ENCODE measurements at regions not wholly inside any gene's neighbourhood (a gene's known extent, or its start where the extent isn't known, plus 50 kb on each side); places are given as distances from the start of the nearest gene placed in this dataset.

GRCh38 chr20:53829724-53830521, 236.3 kb upstream of the ZNF217 start:
- peaks cover 0 to 12% (median 0%) of the 10 kb centered on the region in 9 donors for H3K9me3 Mint-ChIP-seq
- peaks cover 0 to 2% (median 0%) of the 10 kb centered on the region in 3 donors for H3K36me3 Mint-ChIP-seq
- H3K27me3 Mint-ChIP-seq: no peaks in the 10 kb centered on the region
- peak overlapping the region; percentile 88 to 98 (median 95) for H3K27ac Mint-ChIP-seq
- peak; percentile 63 to 67 for ATAC-seq
- H3K4me3 Mint-ChIP-seq: peak overlapping the region; percentile 76 to 93 (median 87)
- DNase-seq: peak in 3 of 10 donors; percentile 23 to 47 (median 39)
- H3K4me1 Mint-ChIP-seq: peaks cover 22 to 86% (median 73%) of the 10 kb centered on the region in 4 donors
- POLR2A ChIA-PET: interaction anchor here (1.0 to 1.2 kb wide), 4 partner anchors 13 to 236 kb away, joined by 3 to 5 read pairs (median 3); partner anchors contain the start of gene ZNF217

GRCh38 chr20:53829255-53829723, 235.7 kb upstream of the ZNF217 start:
- ATAC-seq (peak; percentile 73 to 75), DNase-seq (peak in 1 of 10 donors; percentile 25)
- H3K4me3 Mint-ChIP-seq: peak overlapping the region; percentile 76 to 93 (median 87)
- H3K9me3 Mint-ChIP-seq: peaks cover 0 to 12% (median 0%) of the 10 kb centered on the region in 9 donors
- peak overlapping the region; percentile 88 to 98 (median 95) for H3K27ac Mint-ChIP-seq
- peaks cover 0 to 2% (median 0%) of the 10 kb centered on the region in 3 donors for H3K36me3 Mint-ChIP-seq
- peaks cover 22 to 80% (median 68%) of the 10 kb centered on the region in 4 donors for H3K4me1 Mint-ChIP-seq
- POLR2A ChIA-PET: interaction anchor here (3.0 kb wide), 1 partner anchor 11 kb away, joined by 8 read pairs; no protein-coding TSS in a partner anchor
- no peaks in the 10 kb centered on the region for H3K27me3 Mint-ChIP-seq

GRCh38 chr20:53828682-53829254, 235.1 kb upstream of the ZNF217 start:
- POLR2A ChIA-PET: interaction anchor here (0.6 to 3.0 kb wide), 5 partner anchors 11 to 219 kb away, joined by 3 to 8 read pairs (median 4); no protein-coding TSS in a partner anchor
- H3K36me3 Mint-ChIP-seq: peaks cover 0 to 2% (median 0%) of the 10 kb centered on the region in 3 donors
- peaks cover 0 to 12% (median 0%) of the 10 kb centered on the region in 9 donors for H3K9me3 Mint-ChIP-seq
- ATAC-seq (peak; percentile 22 to 32), DNase-seq (peak in 2 of 10 donors; percentile 18 to 23)
- H3K27ac Mint-ChIP-seq: peak overlapping the region; percentile 88 to 98 (median 95)
- peaks cover 22 to 75% (median 63%) of the 10 kb centered on the region in 4 donors for H3K4me1 Mint-ChIP-seq
- no peaks in the 10 kb centered on the region for H3K27me3 Mint-ChIP-seq
- H3K4me3 Mint-ChIP-seq: peak overlapping the region; percentile 76 to 93 (median 87)

- Mint-ChIP-seq H3K4me3 (peak overlapping the region; percentile 76 to 93 (median 87)), H3K27ac (peak overlapping the region; percentile 62 to 98 (median 95)), H3K4me1 (peaks cover 21 to 70% (median 58%) of the 10 kb centered on the region in 4 donors), H3K9me3 (peaks cover 0 to 12% (median 0%) of the 10 kb centered on the region in 9 donors), H3K27me3 (no peaks in the 10 kb centered on the region), H3K36me3 (peaks cover 0 to 2% (median 0%) of the 10 kb centered on the region in 3 donors)
- DNase-seq (no peak), ATAC-seq (no peak)
- POLR2A ChIA-PET: interaction anchor here (0.6 to 3.0 kb wide), 6 partner anchors 12 to 219 kb away, joined by 3 to 8 read pairs (median 4); no protein-coding TSS in a partner anchor
These were observed 234.5 kb upstream of the ZNF217 start for GRCh38 chr20:53828088-53828681.

GRCh38 chr20:53827292-53828087, 233.9 kb upstream of the ZNF217 start:
- no peak for ATAC-seq
- peak overlapping the region in 6 of 10 donors; percentile 15 to 93 (median 60) for H3K4me3 Mint-ChIP-seq
- peak overlapping the region; percentile 34 to 95 (median 66) for H3K27ac Mint-ChIP-seq
- peaks cover 23 to 64% (median 57%) of the 10 kb centered on the region in 4 donors for H3K4me1 Mint-ChIP-seq
- peaks cover 0 to 2% (median 0%) of the 10 kb centered on the region in 3 donors for H3K36me3 Mint-ChIP-seq
- POLR2A ChIA-PET: interaction anchor here (0.6 to 3.0 kb wide), 7 partner anchors 9 to 235 kb away, joined by 3 to 8 read pairs (median 3); no protein-coding TSS in a partner anchor
- DNase-seq: no peak
- peaks cover 0 to 7% (median 0%) of the 10 kb centered on the region in 9 donors for H3K9me3 Mint-ChIP-seq
- no peaks in the 10 kb centered on the region for H3K27me3 Mint-ChIP-seq

GRCh38 chr20:53826597-53827291, 233.1 kb upstream of the ZNF217 start:
- peak overlapping the region in 3 of 10 donors; percentile 37 to 46 (median 43) for H3K4me3 Mint-ChIP-seq
- DNase-seq (peak in 1 of 10 donors; percentile 21), ATAC-seq (peak in 1 of 2 donors; percentile 24)
- POLR2A ChIA-PET: interaction anchor here (0.6 to 3.0 kb wide), 7 partner anchors 8 to 234 kb away, joined by 3 to 8 read pairs (median 3); no protein-coding TSS in a partner anchor
- H3K9me3 Mint-ChIP-seq: no peaks in the 10 kb centered on the region
- peaks cover 20 to 56% (median 54%) of the 10 kb centered on the region in 4 donors for H3K4me1 Mint-ChIP-seq
- H3K36me3 Mint-ChIP-seq: no peaks in the 10 kb centered on the region
- no peaks in the 10 kb centered on the region for H3K27me3 Mint-ChIP-seq
- peak overlapping the region in 9 of 10 donors; percentile 12 to 95 (median 66) for H3K27ac Mint-ChIP-seq

GRCh38 chr20:53826090-53826489, 232.5 kb upstream of the ZNF217 start:
- POLR2A ChIA-PET: interaction anchor here (1.0 kb wide), 1 partner anchor 40 kb away, joined by 5 read pairs; no protein-coding TSS in a partner anchor
- H3K36me3 Mint-ChIP-seq: no peaks in the 10 kb centered on the region
- H3K4me3 Mint-ChIP-seq: no peak overlapping the region
- ATAC-seq: no peak
- peaks cover 20 to 56% (median 51%) of the 10 kb centered on the region in 4 donors for H3K4me1 Mint-ChIP-seq
- no peaks in the 10 kb centered on the region for H3K27me3 Mint-ChIP-seq
- no peak for DNase-seq
- peak overlapping the region in 5 of 10 donors; percentile 5 to 95 (median 37) for H3K27ac Mint-ChIP-seq
- no peaks in the 10 kb centered on the region for H3K9me3 Mint-ChIP-seq

GRCh38 chr20:53825282-53825681, 231.6 kb upstream of the ZNF217 start:
- Mint-ChIP-seq H3K27ac (peak overlapping the region in 1 of 10 donors; percentile 53), H3K4me1 (peaks cover 20 to 49% (median 44%) of the 10 kb centered on the region in 4 donors), H3K9me3 (no peaks in the 10 kb centered on the region), H3K36me3 (no peaks in the 10 kb centered on the region), H3K4me3 (no peak overlapping the region), H3K27me3 (no peaks in the 10 kb centered on the region)
- DNase-seq (no peak), ATAC-seq (no peak)
- POLR2A ChIA-PET: interaction anchor here (1.3 kb wide), 1 partner anchor 11 kb away, joined by 5 read pairs; no protein-coding TSS in a partner anchor

- POLR2A ChIA-PET: interaction anchor here (0.7 to 1.3 kb wide), 2 partner anchors 11 to 186 kb away, joined by 5 to 8 read pairs; no protein-coding TSS in a partner anchor
- Mint-ChIP-seq H3K27ac (peak overlapping the region in 1 of 10 donors; percentile 82), H3K27me3 (no peaks in the 10 kb centered on the region)
These were observed 231.1 kb upstream of the ZNF217 start for GRCh38 chr20:53824779-53825178.

GRCh38 chr20:53823121-53823764, 229.6 kb upstream of the ZNF217 start:
- Mint-ChIP-seq H3K9me3 (peaks cover 0 to 14% (median 4%) of the 10 kb centered on the region in 9 donors), H3K27me3 (no peaks in the 10 kb centered on the region), H3K36me3 (peaks cover 0 to 4% (median 0%) of the 10 kb centered on the region in 3 donors), H3K4me1 (peaks cover 13 to 36% (median 28%) of the 10 kb centered on the region in 4 donors), H3K4me3 (no peak overlapping the region), H3K27ac (peak overlapping the region in 3 of 10 donors; percentile 8 to 71 (median 63))
- POLR2A ChIA-PET: no interaction called here
- ATAC-seq (no peak), DNase-seq (no peak)

More at GRCh38 chr20:53824779-53825178, 231.1 kb upstream of the ZNF217 start:
- Mint-ChIP-seq H3K9me3 (no peaks in the 10 kb centered on the region), H3K36me3 (no peaks in the 10 kb centered on the region), H3K4me3 (no peak overlapping the region), H3K4me1 (peaks cover 16 to 44% (median 39%) of the 10 kb centered on the region in 4 donors)
- ATAC-seq (no peak), DNase-seq (no peak)
